OCI-LY7 (cell line): ENCODE measurements at regions not wholly inside any gene's neighbourhood (a gene's known extent, or its start where the extent isn't known, plus 50 kb on each side); places are given as distances from the start of the nearest gene placed in this dataset.

ENCODE experiments used
- BruUV-seq: library from RNA; stranded (reverse); fragments of 400-500 nt; replicated peaks from 2 replicates; lab custom pipeline; 2021; lab: Mats Ljungman, UMichigan
- CTCF ChIA-PET: fragments of 300-600 bp; sonication (Branson Sonifier 250); formaldehyde crosslinking; loops from one replicate; lab custom pipeline; 2022; ENCODE audit warnings: antibody characterized with exemption; ENCODE audit not compliant: unreplicated experiment; lab: Charles Lee
- POLR2A ChIA-PET: fragments of 300-600 bp; sonication (Branson Sonifier 250); formaldehyde crosslinking; loops from one replicate; lab custom pipeline; 2022; ENCODE audit warnings: antibody characterized with exemption; lab: Charles Lee
- DNase-seq: peaks from one replicate; pipeline ENCODE4 v3.0.0-alpha.2; 2015; ENCODE audit warnings: low spot score
- H2AFZ ChIP-seq: fragments of 200-600 bp; sonication (generic), shearing (Covaris generic); 2 replicates; pipeline ENCODE4 v1.6.1; 2014; ENCODE audit warnings: mild to moderate bottlenecking, antibody characterized with exemption, low read length, moderate library complexity
- H3K27ac ChIP-seq: fragments of 200-600 bp; sonication (generic); 2 replicates; pipeline ENCODE4 v1.5.1; 2014; ENCODE audit warnings: mixed run types, low read depth, mild to moderate bottlenecking, moderate library complexity, low read length, inconsistent platforms; ENCODE audit not compliant: poor library complexity, severe bottlenecking
- H3K36me3 ChIP-seq: fragments of 200-600 bp; sonication (generic); 2 replicates; pipeline ENCODE4 v1.6.1; 2014; ENCODE audit warnings: mild to moderate bottlenecking, antibody characterized with exemption, low read length, moderate library complexity, mixed read lengths; ENCODE audit not compliant: insufficient read depth
- H3K4me1 ChIP-seq: fragments of 200-600 bp; sonication (generic); 2 replicates; pipeline ENCODE4 v1.5.1; 2014; ENCODE audit warnings: mild to moderate bottlenecking, low read length; ENCODE audit not compliant: insufficient read depth, poor library complexity, severe bottlenecking
- H3K4me2 ChIP-seq: fragments of 200-600 bp; sonication (generic); 2 replicates; pipeline ENCODE4 v1.6.1; 2014; ENCODE audit warnings: mild to moderate bottlenecking, low read length
- H3K4me3 ChIP-seq: fragments of 200-600 bp; sonication (generic); 2 replicates; pipeline ENCODE4 v1.5.1; 2014; ENCODE audit warnings: mild to moderate bottlenecking, low read depth, low read length; ENCODE audit not compliant: poor library complexity, severe bottlenecking
- H3K79me2 ChIP-seq: fragments of 200-600 bp; sonication (generic); 2 replicates; pipeline ENCODE4 v1.6.1; 2016; ENCODE audit warnings: low read depth, mild to moderate bottlenecking, low read length, moderate library complexity, mixed read lengths; ENCODE audit not compliant: insufficient read depth
- H3K9me2 ChIP-seq: fragments of 200-600 bp; sonication (generic); 2 replicates; pipeline ENCODE4 v1.6.1; 2016; ENCODE audit warnings: mild to moderate bottlenecking, low read length, mixed read lengths; ENCODE audit not compliant: insufficient read depth
- H3K9me3 ChIP-seq: fragments of 200-600 bp; sonication (generic); 2 replicates; pipeline ENCODE4 v1.6.1; 2014; ENCODE audit warnings: mild to moderate bottlenecking, mixed run types, low read length, mixed read lengths
- H4K20me1 ChIP-seq: fragments of 200-600 bp; sonication (generic); 2 replicates; pipeline ENCODE4 v1.6.1; 2014; ENCODE audit warnings: mild to moderate bottlenecking, antibody characterized with exemption, low read length, moderate library complexity, mixed read lengths; ENCODE audit not compliant: insufficient read depth
- EZH2phosphoT487 ChIP-seq: fragments of 200-600 bp; sonication (generic); IDR thresholded peaks from 2 replicates; pipeline ENCODE4 v1.6.1; 2018; ENCODE audit warnings: low read depth, borderline replicate concordance, mild to moderate bottlenecking, mixed run types, antibody characterized with exemption, low read length, moderate library complexity, mixed read lengths
- intact Hi-C: fragments of 100-400 bp; cut with micrococcal nuclease; formaldehyde crosslinking; loops from one replicate; pipeline ENCODE4 v1.10.0; 2022; ENCODE audit not compliant: unreplicated experiment
- TF ChIP-seq, protein P1 (sequence below): fragments of 200-600 bp; sonication (generic); conservative IDR thresholded peaks from 2 replicates; pipeline ENCODE4 v1.5.1; 2014; ENCODE audit warnings: mild to moderate bottlenecking, antibody characterized with exemption, low read length, moderate library complexity, mixed read lengths

DNA sequence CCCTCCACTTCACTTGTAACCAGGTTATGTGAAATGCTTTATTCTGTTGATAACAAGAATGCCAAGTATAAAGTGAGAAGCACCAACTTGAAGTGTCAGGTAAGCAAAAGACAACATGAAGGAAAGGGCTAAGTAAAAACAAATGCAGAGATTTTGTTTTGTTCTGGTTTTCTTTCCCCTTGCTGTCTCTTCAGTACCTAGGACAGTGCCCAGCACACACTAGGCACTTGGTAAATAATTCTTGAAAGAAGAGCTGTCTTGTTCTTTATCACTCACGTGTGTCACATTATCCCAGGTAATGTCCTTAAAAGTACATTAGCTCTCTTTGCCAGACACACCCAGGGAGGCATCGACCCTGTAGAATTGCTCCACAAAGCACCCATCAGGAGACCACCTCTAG, 350.0 kb upstream of the IRAK1BP1 start:
- no peaks in the 10 kb centered on the region for H3K36me3 ChIP-seq

GRCh38 chr6:78523622-78524021, 343.7 kb upstream of the IRAK1BP1 start:
- Histone ChIP-seq H3K27ac (no peak overlapping the region), H3K36me3 (no peaks in the 10 kb centered on the region), H3K9me2 (no peaks in the 10 kb centered on the region), H3K4me3 (no peak overlapping the region), H3K4me1 (no peaks in the 10 kb centered on the region), H3K9me3 (no peaks in the 10 kb centered on the region), H3K4me2 (no peak overlapping the region), H2AFZ (no peak overlapping the region), H4K20me1 (no peaks in the 10 kb centered on the region), H3K79me2 (no peaks in the 10 kb centered on the region)
- CTCF ChIA-PET, result no interaction called here
- BruUV-seq, result no TSS peak
- POLR2A ChIA-PET, result no interaction called here
- DNase-seq, result no peak
- no peak for TF ChIP-seq EZH2phosphoT487
- TF ChIP-seq, protein P1, sequence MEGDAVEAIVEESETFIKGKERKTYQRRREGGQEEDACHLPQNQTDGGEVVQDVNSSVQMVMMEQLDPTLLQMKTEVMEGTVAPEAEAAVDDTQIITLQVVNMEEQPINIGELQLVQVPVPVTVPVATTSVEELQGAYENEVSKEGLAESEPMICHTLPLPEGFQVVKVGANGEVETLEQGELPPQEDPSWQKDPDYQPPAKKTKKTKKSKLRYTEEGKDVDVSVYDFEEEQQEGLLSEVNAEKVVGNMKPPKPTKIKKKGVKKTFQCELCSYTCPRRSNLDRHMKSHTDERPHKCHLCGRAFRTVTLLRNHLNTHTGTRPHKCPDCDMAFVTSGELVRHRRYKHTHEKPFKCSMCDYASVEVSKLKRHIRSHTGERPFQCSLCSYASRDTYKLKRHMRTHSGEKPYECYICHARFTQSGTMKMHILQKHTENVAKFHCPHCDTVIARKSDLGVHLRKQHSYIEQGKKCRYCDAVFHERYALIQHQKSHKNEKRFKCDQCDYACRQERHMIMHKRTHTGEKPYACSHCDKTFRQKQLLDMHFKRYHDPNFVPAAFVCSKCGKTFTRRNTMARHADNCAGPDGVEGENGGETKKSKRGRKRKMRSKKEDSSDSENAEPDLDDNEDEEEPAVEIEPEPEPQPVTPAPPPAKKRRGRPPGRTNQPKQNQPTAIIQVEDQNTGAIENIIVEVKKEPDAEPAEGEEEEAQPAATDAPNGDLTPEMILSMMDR, result no peak
- intact Hi-C loops, result no loop called here

More for the DNA sequence above, 350.0 kb upstream of the IRAK1BP1 start:
- intact Hi-C loops, result no loop called here
- no peak for DNase-seq
- ChIA-PET CTCF (no interaction called here), POLR2A (no interaction called here)
- Histone ChIP-seq H3K9me3 (no peaks in the 10 kb centered on the region), H3K9me2 (no peaks in the 10 kb centered on the region), H3K4me2 (no peak overlapping the region), H3K27ac (no peak overlapping the region), H2AFZ (no peak overlapping the region), H3K79me2 (no peaks in the 10 kb centered on the region), H3K4me3 (no peak overlapping the region), H3K4me1 (no peaks in the 10 kb centered on the region), H4K20me1 (no peaks in the 10 kb centered on the region)
- no TSS peak for BruUV-seq
- TF ChIP-seq, protein P1, result no peak
- no peak for TF ChIP-seq EZH2phosphoT487

- no peaks in the 10 kb centered on the region for H3K4me1 ChIP-seq
- no peaks in the 10 kb centered on the region for H3K36me3 ChIP-seq
- H3K4me3 ChIP-seq, result no peak overlapping the region
- H3K9me2 ChIP-seq, result no peaks in the 10 kb centered on the region
- ChIA-PET POLR2A (no interaction called here), CTCF (no interaction called here)
- no peak for TF ChIP-seq EZH2phosphoT487
- TF ChIP-seq, protein P1, result no peak
- H4K20me1 ChIP-seq, result no peaks in the 10 kb centered on the region
- intact Hi-C loops, result no loop called here
- H3K27ac ChIP-seq, result no peak overlapping the region
- no peaks in the 10 kb centered on the region for H3K9me3 ChIP-seq
- no TSS peak for BruUV-seq
- no peak overlapping the region for H3K4me2 ChIP-seq
- no peak overlapping the region for H2AFZ ChIP-seq
- no peak for DNase-seq
- no peaks in the 10 kb centered on the region for H3K79me2 ChIP-seq
Measured at GRCh38 chr6:78525976-78526375, 341.4 kb upstream of the IRAK1BP1 start.
